Thyroid gland (tissue), 4 donors: ENCODE measurements at regions not wholly inside any gene's neighbourhood (a gene's known extent, or its start where the extent isn't known, plus 50 kb on each side); places are given as distances from the start of the nearest gene placed in this dataset.

ENCODE experiments used
- DNase-seq, 2 donors: peaks; one replicate each; pipeline ENCODE4 v3.0.0-alpha.2; 2019
- H3K27ac ChIP-seq, 3 donors: fragments of 200-600 bp; sonication (generic); 1 replicate in 2 of 3; 2 replicates in 1 of 3; pipeline ENCODE4 v1.5.1; 2016 to 2019; ENCODE audit warnings: mild to moderate bottlenecking in 1 of 3, moderate library complexity in 1 of 3
- H3K27me3 ChIP-seq: fragments of 200-600 bp; sonication (generic); one replicate; pipeline ENCODE4 v1.5.1; 2019
- H3K36me3 ChIP-seq, 2 donors: fragments of 200-600 bp; sonication (generic); one replicate each; pipeline ENCODE4 v1.5.1; 2016 to 2019
- H3K4me1 ChIP-seq, 2 donors: fragments of 200-600 bp; sonication (generic); one replicate each; pipeline ENCODE4 v1.5.1; 2017 to 2019
- H3K4me3 ChIP-seq, 3 donors: fragments of 200-600 bp; sonication (generic); replicated peaks in 1 of 3; 1 replicate in 2 of 3; 2 replicates in 1 of 3; pipeline ENCODE4 v1.5.1; 2016; ENCODE audit warnings: mild to moderate bottlenecking in 1 of 3
- H3K9me3 ChIP-seq: fragments of 200-600 bp; sonication (generic); one replicate; pipeline ENCODE4 v1.5.1; 2017
- CTCF ChIP-seq, 6 experiments: fragments of 200-600 bp in 3 of 6; fragments of 450-650 bp in 3 of 6; sonication (generic) in 3 of 6; IDR thresholded peaks; one replicate each; pipeline ENCODE4 v1.5.1; 2016 to 2019; ENCODE audit warnings: antibody characterized with exemption in 6 of 6, mild to moderate bottlenecking in 2 of 6, inconsistent platforms in 1 of 6, moderate library complexity in 1 of 6
- POLR2A ChIP-seq, 2 donors: fragments of 450-650 bp; IDR thresholded peaks; one replicate each; pipeline ENCODE4 v1.6.1; 2017; ENCODE audit warnings: antibody characterized with exemption in 2 of 2, mild to moderate bottlenecking in 2 of 2, moderate library complexity in 1 of 2
- WGBS, 2 donors: methylation state at CpG; one replicate each; pipeline ENCODE4 v1.1.5; 2017; 5-methylcytosine and 5-hydroxymethylcytosine counted together
- intact Hi-C: fragments of 100-400 bp; cut with DNase I; formaldehyde crosslinking; loops from one replicate; pipeline ENCODE4 v1.15.1; 2023

GRCh38 chr7:121510858-121511482 lies 114.9 kb upstream of the FAM3C start:
- no peak for DNase-seq
- 82 to 98% methylated on average over 5 of the region's 5 CpGs for WGBS, 2 donors
- TF ChIP-seq POLR2A (IDR thresholded peaks at IDR 0.05) (no peak), CTCF (IDR thresholded peaks at IDR 0.05) (no peak)
- intact Hi-C loops = no loop called here
- H3K36me3 ChIP-seq = no peaks in the 10 kb centered on the region
- H3K27me3 ChIP-seq = no peaks in the 10 kb centered on the region
- H3K27ac ChIP-seq = no peak overlapping the region
- H3K4me3 ChIP-seq = no peak overlapping the region
- no peaks in the 10 kb centered on the region for H3K9me3 ChIP-seq
- no peaks in the 10 kb centered on the region for H3K4me1 ChIP-seq

DNA sequence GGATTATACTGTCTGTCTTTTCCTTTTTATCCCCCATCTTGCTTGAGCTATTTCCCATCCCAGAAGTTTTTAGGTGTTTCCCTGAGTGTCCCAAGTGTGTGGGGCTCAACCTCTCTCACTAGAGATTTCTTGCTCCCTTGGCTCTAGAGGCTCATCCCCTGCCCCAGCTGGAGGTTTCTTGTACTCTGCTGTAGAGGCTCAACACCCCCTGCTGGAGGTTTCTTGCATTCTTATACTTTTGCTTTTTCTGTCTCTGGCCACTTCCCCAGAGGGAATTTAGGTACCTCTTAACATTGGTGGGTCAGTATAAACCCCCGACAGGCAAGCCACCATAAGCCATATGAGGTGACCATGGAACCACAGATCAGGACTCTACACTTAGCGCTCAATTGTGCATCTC lies 114.2 kb upstream of the FAM3C start:
- Histone ChIP-seq H3K36me3 (no peaks in the 10 kb centered on the region), H3K4me1 (no peaks in the 10 kb centered on the region), H3K27me3 (no peaks in the 10 kb centered on the region), H3K4me3 (no peak overlapping the region), H3K9me3 (no peaks in the 10 kb centered on the region), H3K27ac (no peak overlapping the region)
- TF ChIP-seq POLR2A (IDR thresholded peaks at IDR 0.05) (no peak), CTCF (IDR thresholded peaks at IDR 0.05) (peak in 1 of 6 experiments; percentile 14)
- intact Hi-C loops = no loop called here
- WGBS, 2 donors = 91 to 100% methylated on average over 2 of the region's 2 CpGs
- peak in 1 of 2 donors; percentile 2 for DNase-seq

DNA sequence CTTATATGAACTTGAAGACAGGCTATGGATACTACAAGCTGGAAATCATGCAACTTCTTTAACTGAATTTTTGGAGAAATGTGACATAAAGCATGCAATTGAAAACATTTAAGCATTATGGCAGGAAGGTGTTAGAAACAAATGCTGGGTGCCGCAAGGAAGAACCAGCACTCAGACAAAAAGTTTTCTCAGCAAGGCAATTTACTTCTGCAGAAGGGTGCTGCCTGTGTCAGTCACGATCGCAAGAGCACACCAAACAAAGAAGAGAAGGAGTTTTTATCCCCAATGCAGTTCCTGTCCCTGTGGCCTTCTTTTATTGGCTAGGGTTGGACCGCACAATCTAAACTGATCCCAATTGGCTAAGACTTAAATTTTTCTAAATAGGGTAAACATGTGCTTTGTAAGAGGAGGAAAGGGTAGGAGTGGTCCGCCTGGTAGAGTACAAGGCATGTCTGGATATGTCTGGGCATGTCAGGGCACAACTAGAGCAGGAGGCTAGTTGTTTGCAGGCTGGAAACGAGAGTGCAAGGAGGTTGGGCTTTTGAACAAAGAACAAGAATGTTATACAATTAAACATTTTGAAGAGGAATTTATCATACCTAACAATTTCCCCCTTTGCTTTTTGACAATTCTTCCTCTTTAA lies 109.6 kb upstream of the FAM3C start:
- Histone ChIP-seq H3K27me3 (no peaks in the 10 kb centered on the region), H3K4me3 (no peak overlapping the region), H3K4me1 (no peaks in the 10 kb centered on the region), H3K36me3 (no peaks in the 10 kb centered on the region), H3K27ac (no peak overlapping the region), H3K9me3 (no peaks in the 10 kb centered on the region)
- no peak for DNase-seq
- TF ChIP-seq CTCF (IDR thresholded peaks at IDR 0.05) (no peak), POLR2A (IDR thresholded peaks at IDR 0.05) (no peak)
- intact Hi-C loops = no loop called here
- 90 to 95% methylated on average over 6 of the region's 6 CpGs for WGBS, 2 donors

GRCh38 chr7:121505021-121505420 lies 108.9 kb upstream of the FAM3C start:
- H3K4me3 ChIP-seq = no peak overlapping the region

More at GRCh38 chr7:121505021-121505420, 108.9 kb upstream of the FAM3C start:
- H3K9me3 ChIP-seq = no peaks in the 10 kb centered on the region
- no peak for TF ChIP-seq CTCF (IDR thresholded peaks at IDR 0.05)
- no peak for TF ChIP-seq POLR2A (IDR thresholded peaks at IDR 0.05)
- H3K4me1 ChIP-seq = no peaks in the 10 kb centered on the region
- H3K36me3 ChIP-seq = no peaks in the 10 kb centered on the region
- no peak for DNase-seq
- no peak overlapping the region for H3K27ac ChIP-seq
- 85 to 88% methylated on average over 1 of the region's 1 CpG for WGBS, 2 donors
- H3K27me3 ChIP-seq = no peaks in the 10 kb centered on the region
- intact Hi-C loops = no loop called here
